T-helper 17 cell (primary cell): ENCODE measurements at regions not wholly inside any gene's neighbourhood (a gene's known extent, or its start where the extent isn't known, plus 50 kb on each side); places are given as distances from the start of the nearest gene placed in this dataset.

Experiments
- ATAC-seq: fragments of 150-1000 bp; cut with Tn5 transposase; 2 replicates; pipeline ENCODE4 v1.10.0; 2021; ENCODE audit warnings: mild to moderate bottlenecking, moderate library complexity
- DNase-seq, 3 donors: peaks; one replicate each; pipeline versions ENCODE4 v3.0.0 to v3.0.0-alpha.2; 2020 to 2021
- H3K9me3 ChIP-seq: one replicate; pipeline ENCODE4 v1.7.0; 2013; ENCODE audit warnings: low read length, mild to moderate bottlenecking; ENCODE audit not compliant: control insufficient read depth, poor library complexity, severe bottlenecking
- H3K27ac Mint-ChIP-seq: one replicate; pipeline ENCODE4 v1.8.0; 2022; ENCODE audit warnings: mild to moderate bottlenecking, moderate library complexity, mixed read lengths
- H3K27me3 Mint-ChIP-seq: one replicate; pipeline ENCODE4 v1.8.0; 2022; ENCODE audit warnings: mixed read lengths
- H3K36me3 Mint-ChIP-seq: one replicate; pipeline ENCODE4 v1.8.0; 2022; ENCODE audit warnings: low read depth, mixed read lengths
- H3K4me1 Mint-ChIP-seq: one replicate; pipeline ENCODE4 v1.8.0; 2022; ENCODE audit warnings: mild to moderate bottlenecking, mixed read lengths
- H3K4me3 Mint-ChIP-seq: one replicate; pipeline ENCODE4 v1.8.0; 2022; ENCODE audit warnings: mild to moderate bottlenecking, moderate library complexity, mixed read lengths

GRCh38 chr2:118706844-118707243 is 140.6 kb downstream of the EN1 start:
- ATAC-seq: no peak
- no peaks in the 10 kb centered on the region for H3K9me3 ChIP-seq
- no peaks in the 10 kb centered on the region for H3K4me1 Mint-ChIP-seq
- no peak overlapping the region for H3K27ac Mint-ChIP-seq
- DNase-seq: no peak
- peaks cover 12% of the 10 kb centered on the region for H3K27me3 Mint-ChIP-seq
- H3K36me3 Mint-ChIP-seq: no peaks in the 10 kb centered on the region
- H3K4me3 Mint-ChIP-seq: no peak overlapping the region

GRCh38 chr2:118706371-118706770 is 141.1 kb downstream of the EN1 start:
- no peak overlapping the region for H3K27ac Mint-ChIP-seq
- ATAC-seq (no peak), DNase-seq (no peak)
- H3K36me3 Mint-ChIP-seq: no peaks in the 10 kb centered on the region
- peaks cover 12% of the 10 kb centered on the region for H3K27me3 Mint-ChIP-seq
- H3K4me1 Mint-ChIP-seq: no peaks in the 10 kb centered on the region
- H3K9me3 ChIP-seq: no peaks in the 10 kb centered on the region
- H3K4me3 Mint-ChIP-seq: no peak overlapping the region

GRCh38 chr2:118705032-118705431 is 142.4 kb downstream of the EN1 start:
- DNase-seq (no peak), ATAC-seq (no peak)
- H3K27ac Mint-ChIP-seq: no peak overlapping the region
- no peak overlapping the region for H3K4me3 Mint-ChIP-seq
- H3K36me3 Mint-ChIP-seq: no peaks in the 10 kb centered on the region
- H3K9me3 ChIP-seq: no peaks in the 10 kb centered on the region
- H3K4me1 Mint-ChIP-seq: no peaks in the 10 kb centered on the region
- H3K27me3 Mint-ChIP-seq: peaks cover 12% of the 10 kb centered on the region

- DNase-seq (no peak), ATAC-seq (no peak)
- H3K9me3 ChIP-seq: no peaks in the 10 kb centered on the region
- Mint-ChIP-seq H3K27ac (no peak overlapping the region), H3K4me1 (no peaks in the 10 kb centered on the region), H3K4me3 (no peak overlapping the region), H3K27me3 (no peaks in the 10 kb centered on the region), H3K36me3 (no peaks in the 10 kb centered on the region)
Measured at GRCh38 chr2:118699447-118700175, 147.8 kb downstream of the EN1 start.

- DNase-seq (no peak), ATAC-seq (no peak)
- H3K36me3 Mint-ChIP-seq: no peaks in the 10 kb centered on the region
- H3K4me3 Mint-ChIP-seq: no peak overlapping the region
- no peaks in the 10 kb centered on the region for H3K27me3 Mint-ChIP-seq
- H3K27ac Mint-ChIP-seq: no peak overlapping the region
- H3K9me3 ChIP-seq: no peaks in the 10 kb centered on the region
- no peaks in the 10 kb centered on the region for H3K4me1 Mint-ChIP-seq
Measured at GRCh38 chr2:118698564-118698963, 148.9 kb downstream of the EN1 start.

- ATAC-seq (no peak), DNase-seq (no peak)
- no peaks in the 10 kb centered on the region for H3K9me3 ChIP-seq
- no peaks in the 10 kb centered on the region for H3K36me3 Mint-ChIP-seq
- no peaks in the 10 kb centered on the region for H3K27me3 Mint-ChIP-seq
- H3K4me1 Mint-ChIP-seq: no peaks in the 10 kb centered on the region
- H3K4me3 Mint-ChIP-seq: no peak overlapping the region
- no peak overlapping the region for H3K27ac Mint-ChIP-seq
Measured at GRCh38 chr2:118697781-118698180, 149.7 kb downstream of the EN1 start.

- Mint-ChIP-seq H3K36me3 (no peaks in the 10 kb centered on the region), H3K27ac (no peak overlapping the region), H3K4me3 (no peak overlapping the region), H3K27me3 (no peaks in the 10 kb centered on the region), H3K4me1 (no peaks in the 10 kb centered on the region)
- no peaks in the 10 kb centered on the region for H3K9me3 ChIP-seq
- no peak for DNase-seq
- no peak for ATAC-seq
Measured at GRCh38 chr2:118696786-118697465, 150.5 kb downstream of the EN1 start.

GRCh38 chr2:118693287-118693822 is 154.1 kb downstream of the EN1 start:
- Mint-ChIP-seq H3K4me3 (no peak overlapping the region), H3K4me1 (no peaks in the 10 kb centered on the region), H3K27ac (no peak overlapping the region), H3K36me3 (no peaks in the 10 kb centered on the region), H3K27me3 (no peaks in the 10 kb centered on the region)
- H3K9me3 ChIP-seq: no peaks in the 10 kb centered on the region
- no peak for ATAC-seq
- no peak for DNase-seq

- H3K4me3 Mint-ChIP-seq: no peak overlapping the region
- no peaks in the 10 kb centered on the region for H3K4me1 Mint-ChIP-seq
- no peaks in the 10 kb centered on the region for H3K9me3 ChIP-seq
- H3K36me3 Mint-ChIP-seq: no peaks in the 10 kb centered on the region
- DNase-seq (no peak), ATAC-seq (no peak)
- H3K27me3 Mint-ChIP-seq: peaks cover 5% of the 10 kb centered on the region
- H3K27ac Mint-ChIP-seq: no peak overlapping the region
Measured at GRCh38 chr2:118689874-118690273, 157.6 kb downstream of the EN1 start.

- Mint-ChIP-seq H3K4me1 (no peaks in the 10 kb centered on the region), H3K4me3 (no peak overlapping the region), H3K27ac (no peak overlapping the region), H3K36me3 (no peaks in the 10 kb centered on the region), H3K27me3 (peaks cover 5% of the 10 kb centered on the region)
- no peak for DNase-seq
- no peaks in the 10 kb centered on the region for H3K9me3 ChIP-seq
- ATAC-seq: no peak
Measured at GRCh38 chr2:118689456-118689855, 158.0 kb downstream of the EN1 start.

- Mint-ChIP-seq H3K4me1 (no peaks in the 10 kb centered on the region), H3K36me3 (no peaks in the 10 kb centered on the region), H3K27ac (no peak overlapping the region), H3K4me3 (no peak overlapping the region), H3K27me3 (peaks cover 5% of the 10 kb centered on the region)
- ATAC-seq: no peak
- H3K9me3 ChIP-seq: no peaks in the 10 kb centered on the region
- DNase-seq: no peak
Measured at GRCh38 chr2:118689033-118689432, 158.4 kb downstream of the EN1 start.

GRCh38 chr2:118687698-118688097 is 159.8 kb downstream of the EN1 start:
- Mint-ChIP-seq H3K27me3 (peaks cover 5% of the 10 kb centered on the region), H3K27ac (no peak overlapping the region)

GRCh38 chr2:118687192-118687591 is 160.3 kb downstream of the EN1 start:
- ATAC-seq: no peak

More at GRCh38 chr2:118687698-118688097, 159.8 kb downstream of the EN1 start:
- Mint-ChIP-seq H3K4me3 (no peak overlapping the region), H3K4me1 (no peaks in the 10 kb centered on the region), H3K36me3 (no peaks in the 10 kb centered on the region)
- no peaks in the 10 kb centered on the region for H3K9me3 ChIP-seq
- DNase-seq (no peak), ATAC-seq (no peak)

GRCh38 chr2:118686346-118686745 is 161.1 kb downstream of the EN1 start:
- no peak overlapping the region for H3K4me3 Mint-ChIP-seq

More at GRCh38 chr2:118687192-118687591, 160.3 kb downstream of the EN1 start:
- no peak for DNase-seq
- H3K4me1 Mint-ChIP-seq: no peaks in the 10 kb centered on the region
- no peak overlapping the region for H3K4me3 Mint-ChIP-seq
- H3K36me3 Mint-ChIP-seq: no peaks in the 10 kb centered on the region
- H3K27ac Mint-ChIP-seq: no peak overlapping the region
- H3K27me3 Mint-ChIP-seq: peaks cover 5% of the 10 kb centered on the region
- H3K9me3 ChIP-seq: no peaks in the 10 kb centered on the region

More at GRCh38 chr2:118686346-118686745, 161.1 kb downstream of the EN1 start:
- Mint-ChIP-seq H3K27ac (no peak overlapping the region), H3K4me1 (no peaks in the 10 kb centered on the region), H3K36me3 (no peaks in the 10 kb centered on the region), H3K27me3 (peaks cover 5% of the 10 kb centered on the region)
- no peaks in the 10 kb centered on the region for H3K9me3 ChIP-seq
- ATAC-seq (no peak), DNase-seq (no peak)
